ENCODE measurements at regions not wholly inside any gene's neighbourhood (a gene's known extent, or its start where the extent isn't known, plus 50 kb on each side); places are given as distances from the start of the nearest gene placed in this dataset.
A peak's percentile ranks its signal among the peaks of the same experiment; 100 is the strongest.

GRCh38 chr9:84189904-84190303 is 150.7 kb downstream of the SLC28A3 start:
- TF ChIP-seq, protein P1, sequence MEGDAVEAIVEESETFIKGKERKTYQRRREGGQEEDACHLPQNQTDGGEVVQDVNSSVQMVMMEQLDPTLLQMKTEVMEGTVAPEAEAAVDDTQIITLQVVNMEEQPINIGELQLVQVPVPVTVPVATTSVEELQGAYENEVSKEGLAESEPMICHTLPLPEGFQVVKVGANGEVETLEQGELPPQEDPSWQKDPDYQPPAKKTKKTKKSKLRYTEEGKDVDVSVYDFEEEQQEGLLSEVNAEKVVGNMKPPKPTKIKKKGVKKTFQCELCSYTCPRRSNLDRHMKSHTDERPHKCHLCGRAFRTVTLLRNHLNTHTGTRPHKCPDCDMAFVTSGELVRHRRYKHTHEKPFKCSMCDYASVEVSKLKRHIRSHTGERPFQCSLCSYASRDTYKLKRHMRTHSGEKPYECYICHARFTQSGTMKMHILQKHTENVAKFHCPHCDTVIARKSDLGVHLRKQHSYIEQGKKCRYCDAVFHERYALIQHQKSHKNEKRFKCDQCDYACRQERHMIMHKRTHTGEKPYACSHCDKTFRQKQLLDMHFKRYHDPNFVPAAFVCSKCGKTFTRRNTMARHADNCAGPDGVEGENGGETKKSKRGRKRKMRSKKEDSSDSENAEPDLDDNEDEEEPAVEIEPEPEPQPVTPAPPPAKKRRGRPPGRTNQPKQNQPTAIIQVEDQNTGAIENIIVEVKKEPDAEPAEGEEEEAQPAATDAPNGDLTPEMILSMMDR (conservative IDR thresholded peaks at IDR 0.05; ENCODE audit: low read depth, low read length), result no peak
- no peak for TF ChIP-seq EZH2 (IDR thresholded peaks at IDR 0.05; ENCODE audit: borderline replicate concordance, low read depth, low read length, poor library complexity, severe bottlenecking)
- Histone ChIP-seq H3K9me3 (ENCODE audit: low read depth, low read length, poor library complexity, severe bottlenecking) (no peaks in the 10 kb centered on the region), H3K4me3 (ENCODE audit: low read depth, low read length, poor library complexity, severe bottlenecking) (no peak overlapping the region), H3K36me3 (ENCODE audit: insufficient read depth, low read length, poor library complexity, severe bottlenecking) (no peaks in the 10 kb centered on the region), H3K4me1 (ENCODE audit: insufficient read depth, low read length, poor library complexity, severe bottlenecking) (no peaks in the 10 kb centered on the region), H3K27ac (ENCODE audit: low read depth, low read length, poor library complexity, severe bottlenecking) (no peak overlapping the region), H3K27me3 (replicated peaks; ENCODE audit: insufficient read depth, low read depth, low read length, poor library complexity) (peaks cover 7% of the 10 kb centered on the region)
- no peak for DNase-seq (ENCODE audit: low spot score)
- BruUV-seq (replicated peaks), result no TSS peak
- ChIA-PET POLR2A (ENCODE audit: low non-redundant PET) (no interaction called here), CTCF (no interaction called here)
- intact Hi-C loops (cut with micrococcal nuclease; ENCODE audit: unreplicated experiment), result no loop called here

DNA sequence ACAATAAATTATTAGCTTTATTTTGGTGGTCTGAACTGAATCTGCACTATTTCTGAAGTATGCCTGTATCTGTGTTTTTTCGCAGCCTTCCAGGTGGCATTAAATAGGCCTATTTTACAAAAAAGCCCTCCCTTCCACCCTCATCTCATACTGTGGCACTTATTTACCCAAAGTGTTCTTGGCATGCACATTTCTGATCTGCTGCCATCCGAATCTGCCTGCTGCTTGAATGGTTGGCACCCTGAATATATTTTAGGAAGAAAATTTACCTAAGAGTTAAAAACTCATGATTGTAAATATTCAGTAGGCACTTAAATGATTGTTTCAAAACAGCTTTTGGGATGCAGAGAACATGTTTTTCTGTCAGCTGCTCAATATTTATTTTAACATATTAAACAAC is 150.1 kb downstream of the SLC28A3 start:
- no peak for DNase-seq (ENCODE audit: low spot score)
- no peaks in the 10 kb centered on the region for H3K9me3 ChIP-seq (ENCODE audit: low read depth, low read length, poor library complexity, severe bottlenecking)
- TF ChIP-seq, protein P1 (conservative IDR thresholded peaks at IDR 0.05; ENCODE audit: low read depth, low read length), result no peak
- no peak for TF ChIP-seq EZH2 (IDR thresholded peaks at IDR 0.05; ENCODE audit: borderline replicate concordance, low read depth, low read length, poor library complexity, severe bottlenecking)
- intact Hi-C loops (cut with micrococcal nuclease; ENCODE audit: unreplicated experiment), result no loop called here
- peaks cover 7% of the 10 kb centered on the region for H3K27me3 ChIP-seq (replicated peaks; ENCODE audit: insufficient read depth, low read depth, low read length, poor library complexity)
- no peak overlapping the region for H3K4me3 ChIP-seq (ENCODE audit: low read depth, low read length, poor library complexity, severe bottlenecking)
- H3K4me1 ChIP-seq (ENCODE audit: insufficient read depth, low read length, poor library complexity, severe bottlenecking), result no peaks in the 10 kb centered on the region
- POLR2A ChIA-PET (ENCODE audit: low non-redundant PET), result no interaction called here
- CTCF ChIA-PET, result no interaction called here
- no TSS peak for BruUV-seq (replicated peaks)
- H3K27ac ChIP-seq (ENCODE audit: low read depth, low read length, poor library complexity, severe bottlenecking), result no peak overlapping the region
- no peaks in the 10 kb centered on the region for H3K36me3 ChIP-seq (ENCODE audit: insufficient read depth, low read length, poor library complexity, severe bottlenecking)

DNA sequence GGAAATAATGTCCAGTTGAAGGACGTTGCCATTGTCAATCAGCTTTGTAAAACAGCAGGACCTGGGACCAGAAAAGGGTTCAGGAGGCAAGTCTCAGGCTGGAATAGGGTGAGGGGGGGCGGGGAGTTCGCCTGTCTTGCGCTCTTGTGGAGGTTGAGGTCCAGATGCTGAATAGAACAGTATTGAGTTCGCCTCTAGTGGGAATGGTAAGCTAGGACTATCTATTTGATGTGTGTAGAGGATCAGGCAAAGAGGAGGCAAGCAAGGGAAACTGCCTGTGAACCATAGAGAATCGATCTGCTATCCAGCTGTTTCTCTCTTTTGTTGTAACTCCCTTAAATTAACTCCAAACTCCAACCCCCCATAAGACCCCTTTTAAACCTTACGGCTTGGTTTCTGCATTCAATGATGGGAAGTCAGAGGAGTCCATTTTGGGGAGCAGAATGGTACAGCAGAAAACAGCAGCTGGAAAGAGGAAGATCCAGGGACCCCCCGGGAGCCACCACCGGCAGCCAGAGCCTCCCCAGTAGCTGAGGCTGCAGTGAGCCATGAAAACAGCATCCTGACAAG is 133.7 kb downstream of the SLC28A3 start:
- ChIA-PET POLR2A (ENCODE audit: low non-redundant PET) (no interaction called here), CTCF (no interaction called here)
- BruUV-seq (replicated peaks), result no TSS peak
- H3K27me3 ChIP-seq (replicated peaks; ENCODE audit: insufficient read depth, low read depth, low read length, poor library complexity), result peaks cover 4% of the 10 kb centered on the region
- intact Hi-C loops (cut with micrococcal nuclease; ENCODE audit: unreplicated experiment), result no loop called here
- peak overlapping the region; percentile 2 for H3K4me3 ChIP-seq (ENCODE audit: low read depth, low read length, poor library complexity, severe bottlenecking)
- no peaks in the 10 kb centered on the region for H3K9me3 ChIP-seq (ENCODE audit: low read depth, low read length, poor library complexity, severe bottlenecking)
- DNase-seq (ENCODE audit: low spot score), result no peak
- no peak overlapping the region for H3K27ac ChIP-seq (ENCODE audit: low read depth, low read length, poor library complexity, severe bottlenecking)
- H3K36me3 ChIP-seq (ENCODE audit: insufficient read depth, low read length, poor library complexity, severe bottlenecking), result no peaks in the 10 kb centered on the region
- H3K4me1 ChIP-seq (ENCODE audit: insufficient read depth, low read length, poor library complexity, severe bottlenecking), result no peaks in the 10 kb centered on the region
- no peak for TF ChIP-seq EZH2 (IDR thresholded peaks at IDR 0.05; ENCODE audit: borderline replicate concordance, low read depth, low read length, poor library complexity, severe bottlenecking)
- TF ChIP-seq, protein P1 (conservative IDR thresholded peaks at IDR 0.05; ENCODE audit: low read depth, low read length), result no peak
